Renal cortical epithelial cell (primary cell): ENCODE measurements at regions not wholly inside any gene's neighbourhood (a gene's known extent, or its start where the extent isn't known, plus 50 kb on each side); places are given as distances from the start of the nearest gene placed in this dataset.

ENCODE experiments used
- DNase-seq: peaks from one replicate; pipeline ENCODE4 v3.0.0-alpha.2; 2011; ENCODE audit warnings: low read depth

GRCh38 chr5:121735618-121736017 is 116.1 kb upstream of the FTMT start:
- DNase-seq = no peak

- DNase-seq = peak; percentile 26
Measured at GRCh38 chr5:121737120-121737519, 114.6 kb upstream of the FTMT start.

DNA sequence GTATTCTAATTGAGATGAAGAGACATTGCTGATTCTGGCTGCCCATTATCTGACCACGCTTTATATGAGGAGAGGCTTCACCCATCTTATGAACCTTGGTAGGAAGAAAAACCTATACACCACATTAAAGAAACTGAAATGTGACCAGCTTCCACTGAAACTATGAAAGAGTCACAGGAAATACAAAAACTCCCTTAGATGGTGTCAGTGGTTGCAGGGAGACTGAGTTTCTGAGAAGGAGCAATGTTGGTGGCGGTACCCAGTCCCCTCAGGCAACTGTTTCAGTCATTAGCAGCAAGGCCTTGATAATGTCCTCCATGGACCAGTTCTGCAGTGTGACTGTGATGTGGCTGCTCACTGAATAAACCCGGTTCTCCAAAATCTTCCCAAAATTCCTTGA is 110.5 kb upstream of the FTMT start:
- DNase-seq = no peak

- no peak for DNase-seq
Measured at GRCh38 chr5:121744577-121744976, 107.1 kb upstream of the FTMT start.

- no peak for DNase-seq
Measured at GRCh38 chr5:121745407-121745806, 106.3 kb upstream of the FTMT start.

GRCh38 chr5:121746763-121747162 is 104.9 kb upstream of the FTMT start:
- DNase-seq = no peak

DNA sequence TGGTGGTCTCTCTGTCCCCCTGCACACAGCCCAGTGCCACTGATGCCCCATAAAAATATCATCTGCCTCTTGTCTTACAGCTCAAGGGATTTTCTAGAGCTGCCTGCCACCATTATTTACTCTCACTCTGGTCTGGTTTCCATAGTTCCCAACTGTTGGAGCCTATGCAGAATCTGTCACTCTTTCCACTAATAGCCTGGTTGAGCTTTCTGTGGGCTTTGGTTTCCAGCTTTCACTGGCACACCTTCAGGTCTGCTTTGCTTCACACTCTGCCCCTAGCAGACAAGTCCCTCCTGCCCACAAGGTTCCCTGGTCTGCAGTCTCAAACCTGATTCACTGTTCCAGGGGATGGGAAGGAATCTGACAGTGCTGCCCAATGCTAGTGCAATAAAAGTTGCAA is 103.0 kb upstream of the FTMT start:
- no peak for DNase-seq

- no peak for DNase-seq
Measured at GRCh38 chr5:121752149-121752548, 99.5 kb upstream of the FTMT start.

DNA sequence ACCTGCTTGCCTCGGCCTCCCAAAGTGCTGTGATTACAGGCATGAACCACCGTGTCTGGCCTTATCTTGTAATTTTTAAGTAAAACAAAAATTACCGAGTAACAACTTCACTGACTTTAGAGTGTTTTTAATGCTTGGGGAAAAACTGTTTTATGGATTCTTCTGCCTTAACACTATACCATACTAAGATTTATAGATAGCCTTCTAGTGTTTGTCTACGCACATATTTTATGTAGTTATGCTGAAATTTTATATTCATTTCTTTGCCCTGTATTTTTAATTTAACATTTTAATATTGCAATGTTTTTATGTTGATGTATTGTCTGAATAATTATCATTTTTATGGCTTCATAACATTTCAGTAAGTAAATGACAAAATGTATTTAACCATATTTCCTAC is 96.4 kb upstream of the FTMT start:
- no peak for DNase-seq

- no peak for DNase-seq
Measured at GRCh38 chr5:121757753-121758152, 93.9 kb upstream of the FTMT start.

DNA sequence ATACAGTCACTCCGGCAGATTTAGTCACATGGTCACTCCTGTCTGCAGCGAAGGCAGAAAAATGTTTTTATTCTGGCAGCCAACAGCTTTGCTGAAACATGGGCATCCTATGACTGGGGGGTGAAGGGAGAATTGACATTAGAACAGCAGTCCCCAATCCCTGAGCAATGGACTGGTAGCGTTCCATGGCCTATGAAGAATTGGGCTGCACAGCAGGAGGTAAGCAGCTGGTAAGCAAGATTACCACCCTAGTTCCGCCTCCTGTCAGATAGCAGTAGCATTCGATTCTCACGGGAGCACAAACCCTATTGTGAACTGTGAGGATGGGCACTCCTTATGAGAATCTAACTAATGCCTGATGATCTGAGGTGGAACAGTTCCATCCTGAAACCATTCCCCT is 93.1 kb upstream of the FTMT start:
- no peak for DNase-seq

DNA sequence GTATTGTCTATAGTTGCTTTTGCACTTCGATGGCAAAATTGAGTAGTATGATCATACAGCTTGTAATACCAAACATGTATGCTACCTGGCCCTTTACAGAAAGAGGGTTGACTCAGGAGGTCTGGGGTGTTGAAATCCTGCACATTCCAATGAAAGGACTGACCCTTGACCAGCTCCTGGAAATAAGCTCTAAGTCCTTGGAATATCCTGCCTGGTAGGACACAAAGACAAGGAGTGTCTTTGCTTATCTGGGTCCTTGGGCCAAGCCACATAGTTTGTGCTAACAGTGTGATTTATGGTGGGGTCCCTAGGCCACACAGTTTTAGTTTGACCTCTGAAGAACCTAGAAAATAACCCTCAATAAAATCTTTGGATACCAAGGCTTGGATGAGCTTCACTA is 89.3 kb upstream of the FTMT start:
- DNase-seq = no peak

DNA sequence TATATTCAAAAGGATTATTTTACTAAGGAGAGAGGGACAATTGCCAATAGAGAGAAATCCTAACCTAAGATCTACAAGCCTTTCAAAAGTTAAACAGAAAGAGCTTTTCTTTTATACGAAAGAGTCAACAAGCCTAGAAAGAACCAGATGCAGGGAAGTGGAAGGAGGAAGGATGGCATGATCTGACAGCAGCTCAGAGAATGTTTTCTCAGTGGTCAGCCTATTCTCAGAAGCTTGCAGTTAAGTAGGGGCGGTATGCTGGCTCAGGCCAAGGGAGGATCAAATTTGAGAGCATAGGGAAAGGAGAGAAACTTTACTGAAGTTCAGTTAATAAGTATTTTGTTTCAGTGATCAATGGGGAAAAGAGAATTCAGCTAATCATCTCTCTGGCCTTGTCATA is 88.0 kb upstream of the FTMT start:
- DNase-seq = no peak

GRCh38 chr5:121780406-121780805 is 71.3 kb upstream of the FTMT start:
- no peak for DNase-seq

- DNase-seq = no peak
Measured at GRCh38 chr5:121783700-121784099, 68.0 kb upstream of the FTMT start.

- DNase-seq = no peak
Measured at GRCh38 chr5:121793791-121794190, 57.9 kb upstream of the FTMT start.

- no peak for DNase-seq
Measured at GRCh38 chr5:121795511-121795910, 56.2 kb upstream of the FTMT start.

DNA sequence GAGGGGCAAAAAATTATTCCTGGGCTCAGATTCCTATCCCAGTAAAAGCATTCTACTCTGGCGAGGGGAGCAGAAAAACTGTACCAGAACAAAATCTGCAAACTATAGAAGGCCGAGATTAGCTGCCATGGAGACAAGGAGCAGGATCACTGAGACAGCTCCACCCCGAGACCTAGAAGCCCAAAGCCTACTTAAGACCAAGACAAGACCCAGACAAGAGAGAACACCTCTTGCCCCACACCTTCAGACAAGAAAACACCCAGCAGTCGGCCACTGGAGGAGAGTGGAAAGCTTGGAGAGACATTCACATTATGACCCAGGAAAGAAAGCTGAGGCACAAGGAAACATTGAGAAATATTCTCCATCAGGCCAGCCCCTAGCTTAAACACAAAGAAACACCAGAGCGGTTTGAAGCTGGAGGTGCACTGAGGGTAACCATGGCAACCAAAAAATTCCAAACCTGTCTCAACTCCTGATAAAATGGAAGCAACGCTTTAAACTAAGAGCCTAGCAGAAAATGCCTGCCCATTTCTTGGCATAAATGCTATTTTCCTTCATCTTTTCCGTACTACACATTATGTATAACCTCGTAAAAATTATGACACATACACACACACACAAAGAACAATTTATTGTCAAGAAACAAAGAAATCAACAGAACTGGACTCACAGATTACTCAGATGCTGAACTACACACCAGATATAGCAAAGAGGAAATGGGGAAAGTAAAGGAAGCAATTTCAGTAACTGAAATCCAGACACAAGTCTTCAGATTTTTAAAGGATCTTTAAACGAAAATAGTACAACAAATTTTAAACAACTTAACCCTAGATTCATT is 53.8 kb upstream of the FTMT start:
- DNase-seq = no peak
